Gastroesophageal sphincter (tissue), 3 donors: ENCODE measurements at regions not wholly inside any gene's neighbourhood (a gene's known extent, or its start where the extent isn't known, plus 50 kb on each side); places are given as distances from the start of the nearest gene placed in this dataset.

ENCODE experiments used
- CTCF ChIP-seq, 4 experiments: fragments of 200-600 bp in 2 of 4; fragments of 450-650 bp in 2 of 4; sonication (generic) in 1 of 4; IDR thresholded peaks; one replicate each; pipeline ENCODE4 v1.5.1; 2017 to 2019; ENCODE audit warnings: antibody characterized with exemption in 4 of 4, mild to moderate bottlenecking in 2 of 4, moderate library complexity in 2 of 4
- POLR2AphosphoS5 ChIP-seq: sonication (generic); formaldehyde crosslinking; IDR thresholded peaks from one replicate; pipeline ENCODE4 v1.6.1; 2017; ENCODE audit warnings: antibody characterized with exemption

GRCh38 chr9:75201480-75202209 is 113.3 kb downstream of the OSTF1 start:
- TF ChIP-seq CTCF (IDR thresholded peaks at IDR 0.05) (no peak), POLR2AphosphoS5 (no peak)
